ENCODE measurements at regions not wholly inside any gene's neighbourhood (a gene's known extent, or its start where the extent isn't known, plus 50 kb on each side); places are given as distances from the start of the nearest gene placed in this dataset.

DNA sequence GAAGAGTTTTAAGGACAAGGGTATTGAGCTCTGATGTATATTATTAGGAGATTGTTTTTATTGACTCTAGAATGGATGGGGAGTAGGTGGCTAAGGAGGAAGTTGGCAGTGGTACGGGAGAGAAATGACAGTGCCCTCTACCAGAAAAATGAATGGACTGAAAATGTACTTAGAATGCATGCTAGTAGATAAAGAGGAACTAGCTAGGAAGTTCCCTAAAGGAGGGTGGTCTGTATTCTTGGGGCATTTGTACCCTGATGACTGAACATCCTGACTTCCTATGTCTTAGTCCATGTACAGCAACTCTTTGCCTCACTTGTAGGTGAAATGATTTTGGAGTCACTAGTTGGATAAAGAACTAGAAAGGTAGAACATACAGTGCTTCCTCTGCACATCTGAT lies 581.5 kb upstream of the RBFOX1 start:
- no peak for TF ChIP-seq EZH2 (IDR thresholded peaks at IDR 0.05; ENCODE audit: low read length)
- TF ChIP-seq, protein P1, sequence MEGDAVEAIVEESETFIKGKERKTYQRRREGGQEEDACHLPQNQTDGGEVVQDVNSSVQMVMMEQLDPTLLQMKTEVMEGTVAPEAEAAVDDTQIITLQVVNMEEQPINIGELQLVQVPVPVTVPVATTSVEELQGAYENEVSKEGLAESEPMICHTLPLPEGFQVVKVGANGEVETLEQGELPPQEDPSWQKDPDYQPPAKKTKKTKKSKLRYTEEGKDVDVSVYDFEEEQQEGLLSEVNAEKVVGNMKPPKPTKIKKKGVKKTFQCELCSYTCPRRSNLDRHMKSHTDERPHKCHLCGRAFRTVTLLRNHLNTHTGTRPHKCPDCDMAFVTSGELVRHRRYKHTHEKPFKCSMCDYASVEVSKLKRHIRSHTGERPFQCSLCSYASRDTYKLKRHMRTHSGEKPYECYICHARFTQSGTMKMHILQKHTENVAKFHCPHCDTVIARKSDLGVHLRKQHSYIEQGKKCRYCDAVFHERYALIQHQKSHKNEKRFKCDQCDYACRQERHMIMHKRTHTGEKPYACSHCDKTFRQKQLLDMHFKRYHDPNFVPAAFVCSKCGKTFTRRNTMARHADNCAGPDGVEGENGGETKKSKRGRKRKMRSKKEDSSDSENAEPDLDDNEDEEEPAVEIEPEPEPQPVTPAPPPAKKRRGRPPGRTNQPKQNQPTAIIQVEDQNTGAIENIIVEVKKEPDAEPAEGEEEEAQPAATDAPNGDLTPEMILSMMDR (optimal IDR thresholded peaks at IDR 0.05 in 1 of 3, IDR thresholded peaks at IDR 0.05 in 1 of 3, conservative IDR thresholded peaks at IDR 0.05 in 1 of 3; ENCODE audit: extremely low read depth in 1 of 3, insufficient read depth in 2 of 3, low read length in 3 of 3), result no peak

Measured in keratinocyte (primary cell).